Nucleus accumbens (tissue), 56 donors: ENCODE measurements at regions not wholly inside any gene's neighbourhood (a gene's known extent, or its start where the extent isn't known, plus 50 kb on each side); places are given as distances from the start of the nearest gene placed in this dataset.
"Not testable (repeated sequence)": the region's sequence is repeated elsewhere in the genome, so short reads cannot be mapped to it uniquely, and the experiment has no call there.

Experiments used
- DNase-seq, 56 donors: peaks; one replicate each; lab custom pipeline; 2025; lab: John Stamatoyannopoulos, UW

DNA sequence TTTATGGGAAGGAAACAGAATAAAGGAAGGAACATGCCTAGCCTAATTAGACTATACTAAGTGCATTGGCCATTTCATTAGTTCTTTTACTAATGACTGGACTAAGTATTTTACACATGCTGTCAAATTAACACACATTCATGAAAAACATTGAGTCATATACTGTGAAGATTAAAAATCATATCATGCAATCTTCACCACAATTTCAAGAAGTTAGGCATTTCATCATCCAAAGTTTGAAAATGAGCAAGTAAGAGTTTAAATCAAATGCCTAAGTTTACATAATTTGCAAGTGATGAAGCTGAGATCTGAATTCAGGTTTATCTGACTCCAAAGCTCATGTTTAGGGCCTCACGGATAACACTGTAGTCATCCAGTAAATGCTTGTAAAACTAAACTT, 601.0 kb downstream of the PDCD6IP start:
- DNase-seq: no peak

DNA sequence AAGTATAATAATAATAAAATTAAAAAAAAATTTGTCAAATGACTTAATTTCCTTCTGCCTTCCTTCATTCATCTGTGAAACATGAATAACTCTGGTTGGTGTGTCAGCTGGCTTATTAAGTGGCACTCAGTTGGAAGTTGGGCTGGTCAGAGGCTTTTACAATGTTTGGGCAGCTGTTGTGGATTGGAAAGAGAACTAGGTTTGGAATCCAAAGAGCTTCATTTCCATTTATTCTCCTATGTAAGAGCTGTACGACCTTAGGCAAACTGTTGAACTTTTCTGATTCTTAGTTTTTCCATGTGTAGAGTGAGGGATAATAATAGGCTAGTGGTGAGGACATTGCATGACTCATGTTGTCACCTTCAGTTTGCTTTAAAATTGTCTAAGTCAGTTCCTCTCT, 606.7 kb downstream of the PDCD6IP start:
- DNase-seq: no peak

DNA sequence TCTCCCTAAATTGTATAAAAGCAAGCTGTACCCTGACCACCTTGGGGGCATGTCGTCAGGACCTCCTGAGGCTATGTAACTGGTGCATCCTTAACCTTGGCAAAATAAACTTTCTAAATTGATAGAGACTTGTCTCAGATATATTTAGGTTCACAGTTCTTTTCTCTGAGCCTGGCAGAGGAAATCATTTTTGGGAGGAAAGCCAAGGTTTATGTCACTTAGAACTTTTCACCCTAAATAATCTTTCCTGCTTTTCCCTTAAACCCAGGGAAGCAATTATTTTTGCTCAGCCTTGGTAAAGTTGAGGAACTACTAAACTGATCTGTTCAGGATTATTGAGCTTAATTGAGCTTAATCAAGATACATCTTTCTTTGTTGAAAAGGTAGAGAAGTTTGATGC, 608.9 kb downstream of the PDCD6IP start:
- DNase-seq: no peak

DNA sequence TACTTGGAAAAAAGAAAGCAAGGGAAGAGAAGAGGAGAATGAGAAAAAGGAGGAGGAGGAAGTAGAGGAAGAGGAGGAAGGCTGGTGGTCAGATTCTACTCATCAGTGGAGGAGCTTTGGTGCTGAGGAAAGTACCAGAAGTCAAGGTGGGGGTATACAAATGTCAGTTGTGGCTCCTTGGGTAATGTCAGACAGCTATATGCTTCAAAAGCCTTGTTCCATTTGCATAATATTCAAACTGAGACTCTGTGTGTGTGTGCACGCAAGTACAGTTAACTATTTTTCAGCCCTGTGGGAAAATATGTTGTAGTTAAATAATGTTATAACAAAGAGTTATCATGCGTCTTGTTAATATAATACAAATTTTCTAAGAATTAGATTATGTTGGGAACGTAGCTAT, 609.7 kb downstream of the PDCD6IP start:
- DNase-seq: no peak

DNA sequence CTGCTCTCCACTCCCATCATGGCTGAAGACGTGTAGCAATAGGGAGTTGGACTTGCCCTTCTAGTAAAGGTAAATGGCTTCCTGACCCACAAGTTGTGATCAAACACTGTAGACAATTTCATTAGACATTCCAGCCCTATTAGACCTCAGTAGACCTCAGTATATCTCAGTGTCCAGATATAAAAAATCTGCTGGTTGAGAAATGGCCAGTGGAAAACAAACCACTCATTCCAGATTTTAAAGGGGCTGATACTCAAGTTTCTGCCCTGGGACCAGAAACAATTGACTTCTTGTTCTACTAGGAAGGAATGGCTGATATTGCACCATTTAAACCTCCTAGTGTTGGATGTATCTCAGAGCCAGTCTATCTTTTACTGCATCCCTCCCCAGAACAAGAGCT, 613.2 kb downstream of the PDCD6IP start:
- no peak for DNase-seq

DNA sequence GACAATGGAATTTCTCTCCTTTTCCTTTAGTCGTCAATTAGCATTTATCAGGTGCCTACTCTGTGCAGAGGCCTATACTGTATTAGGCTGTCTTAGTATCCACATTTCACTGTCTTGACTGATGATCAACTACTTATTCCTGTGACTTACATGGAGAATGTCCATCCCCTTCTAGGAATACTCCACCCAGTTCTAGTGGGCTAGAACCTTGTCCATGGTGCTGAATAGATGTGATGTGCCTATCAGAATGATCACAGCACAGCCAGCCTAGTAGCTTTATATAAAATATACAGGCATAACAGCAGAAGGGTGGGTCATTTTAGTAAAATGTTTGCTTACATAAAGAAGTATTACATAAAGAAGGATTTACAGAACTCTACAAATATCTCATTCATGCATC, 621.4 kb downstream of the PDCD6IP start:
- DNase-seq: no peak

DNA sequence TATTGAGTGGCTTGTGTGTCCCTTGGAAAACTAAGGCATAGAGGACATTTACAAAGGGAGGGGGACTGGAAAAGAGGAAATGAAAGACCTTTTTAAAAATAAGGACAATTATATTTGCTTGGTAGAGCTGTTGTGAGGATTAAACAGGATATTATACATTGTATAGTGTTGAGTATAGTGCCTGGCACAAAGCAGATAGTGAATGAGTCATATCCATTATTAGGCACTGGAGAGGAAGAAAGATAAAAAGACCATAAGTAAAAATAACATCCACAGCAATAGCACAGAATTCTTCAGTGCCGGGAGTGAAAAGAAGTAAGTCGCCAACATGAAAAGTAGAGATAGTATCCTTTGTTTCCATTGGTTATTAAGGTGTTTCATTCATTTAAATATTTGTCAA, 623.3 kb downstream of the PDCD6IP start:
- no peak for DNase-seq

DNA sequence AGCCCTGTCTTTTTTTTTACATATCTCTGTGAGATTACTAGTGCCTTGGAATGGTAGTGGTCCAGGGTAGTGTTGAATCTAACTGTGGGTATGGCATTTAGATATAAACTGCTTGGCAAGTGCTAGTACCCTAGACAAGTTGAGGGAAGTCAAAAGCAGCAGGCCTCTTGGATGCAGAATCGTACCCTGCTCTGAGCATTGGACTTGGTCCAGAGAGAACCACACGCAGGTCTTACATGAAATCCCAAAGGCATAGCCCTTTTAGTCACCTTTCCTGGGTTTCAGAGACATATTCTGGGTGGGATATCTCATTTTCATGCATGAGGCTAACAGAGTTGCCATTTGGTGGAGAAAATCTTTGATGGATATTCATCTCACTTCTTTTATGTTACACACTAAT, 641.4 kb downstream of the PDCD6IP start:
- no peak for DNase-seq

DNA sequence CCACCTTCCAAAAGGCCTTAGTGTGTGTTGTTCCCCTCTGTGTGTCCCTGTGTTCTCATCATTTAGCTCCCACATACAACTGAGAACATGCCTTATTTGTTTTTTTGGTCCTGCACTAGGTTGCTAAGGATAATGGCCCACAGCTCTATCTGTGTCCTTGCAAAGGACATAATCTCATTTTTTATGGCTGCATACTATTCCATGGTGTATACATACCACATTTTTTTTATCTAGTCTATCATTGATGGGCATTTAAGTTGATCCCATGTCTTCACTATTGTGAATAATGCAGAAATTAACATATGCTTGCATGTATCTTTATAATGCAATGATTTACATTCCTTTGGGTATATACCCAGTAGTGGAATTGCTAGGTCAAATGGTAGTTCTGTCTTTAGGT, 645.7 kb downstream of the PDCD6IP start:
- DNase-seq: no peak

DNA sequence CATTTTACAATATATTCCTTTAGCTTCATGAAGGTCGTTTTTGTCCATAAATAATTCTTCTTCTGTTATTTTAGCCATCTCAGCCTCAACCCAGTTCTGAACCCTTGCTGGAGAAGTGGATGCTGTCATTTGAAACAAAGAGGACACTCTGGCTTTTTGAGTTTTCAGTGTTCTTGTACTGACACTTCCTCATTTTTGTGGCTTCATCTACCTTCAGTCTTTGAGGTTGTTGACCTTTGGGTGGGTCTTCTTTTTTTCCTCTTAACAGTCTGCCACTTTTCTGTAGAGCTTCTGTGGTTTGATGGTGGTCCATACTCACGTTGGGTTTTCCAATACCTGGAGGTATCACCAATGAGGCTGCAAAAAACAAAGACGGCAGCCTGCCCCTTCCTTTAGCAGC, 650.9 kb downstream of the PDCD6IP start:
- DNase-seq: no peak

DNA sequence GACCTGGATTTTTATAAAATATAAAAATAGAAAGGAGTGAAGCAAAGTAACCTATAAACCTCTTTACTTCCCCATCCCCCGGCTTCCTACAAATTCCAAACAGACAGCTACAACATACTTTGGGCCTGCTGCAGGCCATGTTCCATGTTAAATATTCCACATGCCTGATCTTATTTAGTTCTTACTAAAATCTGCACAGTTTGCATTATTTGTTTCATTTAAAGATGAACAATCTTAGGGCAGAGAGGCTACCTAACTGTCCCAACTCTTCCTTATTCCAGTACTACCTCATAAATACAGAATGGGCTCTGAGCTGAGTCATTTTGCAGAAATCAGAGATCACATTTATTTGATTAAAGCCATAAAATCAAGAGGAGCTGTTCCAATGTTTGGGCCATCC, 665.0 kb downstream of the PDCD6IP start:
- no peak for DNase-seq

DNA sequence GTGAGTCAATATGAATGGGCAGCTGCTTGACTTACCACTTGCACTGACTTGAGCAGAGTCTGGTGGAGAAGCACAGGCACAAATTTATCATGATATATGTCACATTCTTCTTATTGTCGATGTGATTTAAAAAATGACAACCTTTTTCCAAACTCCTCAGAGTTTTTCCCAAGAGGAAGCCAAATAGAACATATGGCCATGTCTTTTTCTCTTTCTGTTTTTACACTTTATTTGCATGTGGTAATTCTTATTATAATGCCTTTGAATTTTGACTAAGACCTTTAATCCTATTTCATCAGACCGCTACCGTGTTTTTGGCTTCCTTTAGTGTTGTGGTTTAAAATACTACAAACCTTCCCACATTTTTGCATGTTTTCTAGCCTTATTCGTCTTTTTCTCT, 666.2 kb downstream of the PDCD6IP start:
- no peak for DNase-seq

DNA sequence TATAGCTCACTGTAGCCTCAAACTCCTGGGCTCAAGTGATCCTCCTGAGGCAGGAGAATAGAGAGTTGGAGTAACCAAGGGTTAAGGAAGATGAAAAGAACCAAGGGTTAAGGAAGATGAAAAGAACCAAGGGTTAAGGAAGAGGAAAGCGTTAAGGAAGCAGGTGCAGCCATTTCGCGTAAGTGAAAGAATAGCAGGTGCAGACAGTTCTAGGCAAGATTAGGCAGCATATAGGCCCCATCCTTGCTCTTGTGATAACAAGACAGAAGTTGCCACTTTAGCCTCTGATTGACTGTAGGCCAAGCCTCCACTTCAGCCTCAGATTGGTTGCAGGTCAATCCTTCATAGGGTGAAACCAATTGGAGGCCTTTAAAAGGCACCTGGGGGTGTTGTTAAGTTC, 677.4 kb downstream of the PDCD6IP start:
- no peak for DNase-seq

DNA sequence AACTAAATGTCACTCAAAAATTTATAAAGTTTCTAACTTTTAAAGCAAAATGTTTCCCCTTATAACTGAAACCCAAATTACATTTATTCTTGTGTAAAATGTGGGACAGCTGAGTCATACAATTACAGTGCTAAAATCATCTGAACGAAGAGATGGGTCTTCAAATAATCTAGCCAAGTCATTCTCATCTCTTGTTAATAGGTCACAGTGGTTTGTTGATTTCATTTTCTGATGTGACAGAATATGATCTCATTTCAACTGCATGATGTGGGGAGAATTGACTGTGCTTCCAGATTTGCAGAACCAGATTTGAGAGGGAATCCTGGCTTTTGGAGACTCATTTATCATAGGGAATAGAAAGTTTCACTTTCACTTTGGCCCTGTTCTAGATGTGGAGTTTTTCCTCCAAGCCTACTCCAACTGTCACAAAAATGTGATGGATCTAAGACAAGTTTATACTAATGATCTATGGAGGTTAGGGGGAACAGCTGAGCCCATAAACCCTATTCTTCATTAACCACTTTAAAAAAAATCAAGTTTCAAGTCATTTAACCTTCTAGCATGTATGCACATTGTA, 685.0 kb downstream of the PDCD6IP start:
- DNase-seq: no peak

DNA sequence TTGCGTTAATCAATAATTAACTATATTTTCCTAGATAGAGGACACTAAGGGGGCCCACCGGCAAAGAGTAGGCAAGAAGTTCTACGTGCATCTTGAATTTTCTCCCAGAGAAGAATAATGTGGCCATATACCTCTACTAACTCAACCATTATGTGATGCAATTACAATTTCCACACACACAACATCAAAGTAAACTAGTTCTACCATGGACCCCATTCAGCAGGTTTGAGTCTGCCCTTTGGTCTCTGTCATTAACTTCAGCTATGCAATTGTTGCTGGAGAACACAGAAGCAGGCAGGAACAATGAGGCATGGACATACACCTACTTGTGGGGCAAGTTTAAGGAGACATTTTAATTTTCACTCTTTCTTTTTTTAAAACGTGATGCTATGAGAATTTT, 705.9 kb downstream of the PDCD6IP start:
- DNase-seq: no peak

DNA sequence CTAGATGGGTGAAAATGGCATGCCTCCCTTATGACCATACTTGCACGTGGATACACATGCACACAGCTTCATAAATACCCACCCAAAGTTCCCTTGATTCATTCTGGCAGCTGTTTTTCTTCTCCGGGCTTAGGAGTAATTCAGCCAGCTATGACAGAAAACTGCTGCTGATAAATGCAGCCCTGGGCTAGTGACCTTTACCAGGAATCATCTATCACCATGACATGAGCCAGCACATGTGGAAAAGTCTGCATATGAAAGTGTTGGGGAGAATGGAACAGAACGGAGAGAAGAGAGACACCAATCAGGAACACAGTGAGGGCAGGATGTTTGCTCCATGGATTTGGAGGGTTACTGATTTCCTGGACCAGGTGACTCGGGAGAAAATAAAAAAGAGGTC, 706.3 kb downstream of the PDCD6IP start:
- no peak for DNase-seq

DNA sequence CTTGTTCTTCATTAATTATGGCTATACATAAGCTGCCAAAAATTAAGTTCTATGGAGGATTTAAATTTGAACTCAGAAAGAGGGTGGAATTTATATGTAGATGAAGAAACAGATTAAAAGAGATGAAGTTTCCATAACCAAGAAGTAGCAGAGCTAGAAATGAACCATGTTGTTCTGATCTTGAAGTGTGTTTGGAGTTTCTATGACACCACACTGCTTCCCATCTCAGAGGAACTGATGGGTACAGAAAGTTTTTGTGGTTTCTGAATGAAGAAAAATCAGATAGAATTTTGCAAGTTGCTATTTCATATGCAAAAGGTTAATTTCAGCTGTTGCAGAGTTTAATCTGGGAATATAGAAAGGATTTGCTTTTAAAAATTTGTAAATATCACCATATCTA, 710.3 kb downstream of the PDCD6IP start:
- DNase-seq: no peak

DNA sequence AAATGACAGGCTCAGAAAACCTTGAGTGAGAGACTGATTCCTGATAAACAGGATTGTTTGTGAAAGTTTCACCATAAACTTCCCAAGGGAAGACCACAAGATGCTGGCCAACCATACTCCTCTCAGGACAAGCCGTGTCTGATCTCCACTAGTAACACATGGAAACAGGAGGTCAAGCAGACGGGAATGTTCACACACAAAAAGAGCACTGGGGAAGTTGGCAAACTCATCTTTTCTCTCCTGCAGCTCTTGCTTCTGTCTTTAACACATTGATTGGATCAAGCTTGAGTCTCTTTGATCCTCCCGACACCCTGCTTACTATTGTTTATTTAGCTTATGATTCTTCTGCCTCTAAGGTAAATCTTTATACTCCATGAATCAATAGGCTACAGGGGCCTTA, 713.5 kb downstream of the PDCD6IP start:
- no peak for DNase-seq

DNA sequence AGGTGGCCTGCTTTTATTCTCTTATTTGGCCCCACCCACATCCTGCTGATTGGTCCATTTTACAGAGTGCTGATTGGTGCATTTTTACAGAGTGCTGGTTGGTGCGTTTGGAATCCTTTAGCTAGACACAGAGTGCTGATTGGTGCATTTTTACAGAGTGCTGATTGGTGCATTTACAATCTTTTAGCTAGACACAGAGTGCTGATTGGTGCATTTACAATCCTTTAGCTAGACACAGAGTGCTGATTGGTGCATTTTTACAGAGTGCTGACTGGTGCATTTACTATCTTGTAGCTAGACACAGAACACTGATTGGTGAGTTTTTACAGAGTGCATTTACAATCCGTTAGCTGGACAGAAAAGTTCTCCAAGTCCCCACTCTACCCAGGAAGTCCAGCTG, 720.6 kb downstream of the PDCD6IP start:
- not testable (repeated sequence) for DNase-seq

DNA sequence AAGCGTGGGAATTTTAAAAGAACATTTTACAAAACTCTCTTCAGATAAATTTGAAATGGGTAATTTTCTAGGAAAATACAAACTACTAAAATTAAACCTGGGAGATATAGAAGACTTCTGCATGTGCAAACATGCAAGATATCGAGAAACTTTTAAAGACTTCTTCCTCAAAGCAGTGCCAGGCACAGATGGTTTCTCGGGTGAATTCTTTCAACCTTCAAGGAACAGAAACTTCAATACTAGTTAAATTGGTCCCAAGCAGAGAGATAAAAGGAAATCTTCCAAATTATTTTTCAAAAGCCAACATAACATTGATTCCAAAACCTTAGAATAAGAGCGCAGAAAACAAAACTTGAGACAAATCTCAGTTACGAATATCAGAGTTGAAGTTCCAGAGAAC, 732.7 kb downstream of the PDCD6IP start:
- DNase-seq: no peak

DNA sequence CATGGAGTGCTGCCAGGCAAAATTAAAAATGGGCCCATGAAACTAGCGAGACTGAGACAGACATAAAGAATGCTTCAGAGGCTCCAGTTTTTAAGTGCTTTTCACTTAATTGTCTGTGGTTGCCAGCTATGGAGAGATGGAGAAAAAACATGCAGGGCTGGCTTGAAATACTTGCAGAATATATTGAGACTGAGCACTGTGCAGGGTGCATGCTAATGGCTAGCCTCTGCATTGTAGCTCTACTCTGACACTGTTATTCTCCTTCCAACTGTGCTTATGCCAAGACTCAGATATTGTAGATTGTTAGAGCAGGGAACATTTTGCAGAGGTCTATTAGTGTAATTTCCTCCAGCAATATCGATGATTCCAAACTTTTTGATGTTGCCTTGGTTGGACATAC, 735.0 kb downstream of the PDCD6IP start:
- peak in 6 of 56 donors; percentile 2 to 46 (median 17) for DNase-seq

DNA sequence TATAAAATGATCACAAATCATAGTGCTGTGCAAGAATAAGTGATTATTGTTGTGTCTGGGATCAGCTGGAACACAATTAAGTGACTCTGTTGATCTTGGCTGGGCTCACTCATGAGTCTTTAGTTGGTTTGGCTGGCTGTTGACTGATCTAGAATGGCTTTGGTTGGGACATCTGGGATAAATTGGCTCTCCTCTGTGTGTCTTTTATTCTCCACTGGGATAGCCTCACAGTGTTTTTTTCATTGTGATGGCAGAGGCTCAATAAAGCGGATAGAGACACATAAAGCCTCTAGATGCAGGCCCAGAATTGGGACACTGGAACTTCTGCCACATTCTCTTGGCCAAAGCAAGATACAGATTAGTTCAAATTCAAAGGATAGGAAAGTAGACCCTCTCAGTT, 735.6 kb downstream of the PDCD6IP start:
- peak in 9 of 56 donors; percentile 1 to 20 (median 5) for DNase-seq

DNA sequence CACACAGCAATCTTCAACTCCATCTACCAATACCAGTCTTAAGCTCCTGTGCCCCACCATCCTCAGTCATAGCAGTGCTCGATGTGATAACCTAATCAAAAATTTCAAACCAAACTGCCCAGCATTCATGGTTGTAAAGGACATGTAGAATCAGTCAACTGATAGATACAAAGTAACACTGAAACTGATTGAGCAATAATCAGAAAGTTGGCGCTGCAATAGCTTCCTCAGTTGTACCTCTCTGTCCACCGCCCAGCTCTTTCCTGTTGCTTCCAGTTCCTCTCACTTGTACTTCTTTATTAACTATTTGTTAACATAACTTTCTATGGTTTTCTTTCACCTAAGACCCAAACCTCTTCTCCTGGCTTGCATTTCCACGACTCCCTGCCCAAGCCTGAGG, 745.7 kb downstream of the PDCD6IP start:
- DNase-seq: no peak
